Breast epithelium (tissue), 4 donors: ENCODE measurements at regions not wholly inside any gene's neighbourhood (a gene's known extent, or its start where the extent isn't known, plus 50 kb on each side); places are given as distances from the start of the nearest gene placed in this dataset.

Experiments
- DNase-seq, 2 donors: peaks; one replicate each; pipeline ENCODE4 v3.0.0-alpha.2; 2019; ENCODE audit warnings: low spot score in 2 of 2
- H3K27ac ChIP-seq, 2 donors: fragments of 200-600 bp; sonication (generic) in 1 of 2; one replicate each; pipeline ENCODE4 v1.5.1; 2016 to 2019; ENCODE audit warnings: mild to moderate bottlenecking in 1 of 2
- H3K27me3 ChIP-seq, 2 donors: fragments of 200-600 bp; sonication (generic) in 1 of 2; one replicate each; pipeline versions ENCODE4 v1.5.1 to v1.6.0; 2017 to 2019; ENCODE audit warnings: control low read depth in 1 of 2, mild to moderate bottlenecking in 1 of 2
- H3K36me3 ChIP-seq: fragments of 200-600 bp; one replicate; pipeline ENCODE4 v1.5.1; 2019
- H3K4me1 ChIP-seq, 2 donors: fragments of 200-600 bp; sonication (generic); one replicate each; pipeline ENCODE4 v1.5.1; 2016 to 2019; ENCODE audit warnings: control low read depth in 1 of 2
- H3K4me3 ChIP-seq, 3 donors: fragments of 200-600 bp; sonication (generic); 1 replicate in 2 of 3; 2 replicates in 1 of 3; pipeline ENCODE4 v1.5.1; 2016 to 2019; ENCODE audit warnings: mild to moderate bottlenecking in 3 of 3, moderate library complexity in 2 of 3
- H3K9me3 ChIP-seq, 2 donors: fragments of 200-600 bp; sonication (generic) in 1 of 2; one replicate each; pipeline ENCODE4 v1.5.1; 2016 to 2019; ENCODE audit warnings: control low read depth in 1 of 2
- POLR2A ChIP-seq: fragments of 450-650 bp; IDR thresholded peaks from one replicate; pipeline ENCODE4 v1.6.1; 2016; ENCODE audit warnings: antibody characterized with exemption, mild to moderate bottlenecking, moderate library complexity
- POLR2AphosphoS5 ChIP-seq, 3 donors: sonication (generic); formaldehyde crosslinking; IDR thresholded peaks; one replicate each; pipeline ENCODE4 v1.6.1; 2017; ENCODE audit warnings: antibody characterized with exemption in 3 of 3
- intact Hi-C: fragments of 100-400 bp; cut with DNase I; formaldehyde crosslinking; loops from one replicate; pipeline ENCODE4 v1.15.1; 2023; ENCODE audit warnings: low total_unique reads
- TF ChIP-seq, protein P1 (sequence below), 3 donors: fragments of 450-650 bp; IDR thresholded peaks; one replicate each; pipeline ENCODE4 v1.5.1; 2016 to 2017; ENCODE audit warnings: antibody characterized with exemption in 3 of 3, mild to moderate bottlenecking in 3 of 3, moderate library complexity in 3 of 3

DNA sequence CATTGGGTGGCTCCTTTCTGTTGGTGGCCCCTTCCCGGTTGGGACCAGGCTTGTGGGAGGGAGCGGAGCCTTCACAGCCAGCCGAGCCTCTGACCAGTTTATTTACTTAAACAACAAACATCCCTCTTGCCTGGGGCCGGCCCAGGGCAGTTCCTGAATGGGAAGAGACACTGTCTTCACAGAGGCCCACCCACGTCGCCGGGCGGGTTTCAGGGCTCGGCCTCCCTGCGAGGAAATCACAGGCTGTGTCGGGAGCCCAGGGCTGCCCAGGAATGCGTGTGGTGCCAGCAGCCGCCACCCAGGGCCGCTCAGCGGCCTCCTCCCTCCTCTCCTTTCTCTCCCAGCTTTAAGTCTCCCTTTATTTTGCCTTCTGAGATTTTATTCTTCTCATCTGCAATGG is 132.5 kb downstream of the HSD17B3 start:
- no peak overlapping the region for H3K27ac ChIP-seq
- H3K9me3 ChIP-seq = no peaks in the 10 kb centered on the region
- H3K27me3 ChIP-seq = peaks cover 0 to 4% of the 10 kb centered on the region in 2 donors
- H3K4me1 ChIP-seq = no peaks in the 10 kb centered on the region
- no peaks in the 10 kb centered on the region for H3K36me3 ChIP-seq
- H3K4me3 ChIP-seq = no peak overlapping the region
- no peak for TF ChIP-seq POLR2AphosphoS5 (IDR thresholded peaks at IDR 0.05)
- TF ChIP-seq, protein P1, sequence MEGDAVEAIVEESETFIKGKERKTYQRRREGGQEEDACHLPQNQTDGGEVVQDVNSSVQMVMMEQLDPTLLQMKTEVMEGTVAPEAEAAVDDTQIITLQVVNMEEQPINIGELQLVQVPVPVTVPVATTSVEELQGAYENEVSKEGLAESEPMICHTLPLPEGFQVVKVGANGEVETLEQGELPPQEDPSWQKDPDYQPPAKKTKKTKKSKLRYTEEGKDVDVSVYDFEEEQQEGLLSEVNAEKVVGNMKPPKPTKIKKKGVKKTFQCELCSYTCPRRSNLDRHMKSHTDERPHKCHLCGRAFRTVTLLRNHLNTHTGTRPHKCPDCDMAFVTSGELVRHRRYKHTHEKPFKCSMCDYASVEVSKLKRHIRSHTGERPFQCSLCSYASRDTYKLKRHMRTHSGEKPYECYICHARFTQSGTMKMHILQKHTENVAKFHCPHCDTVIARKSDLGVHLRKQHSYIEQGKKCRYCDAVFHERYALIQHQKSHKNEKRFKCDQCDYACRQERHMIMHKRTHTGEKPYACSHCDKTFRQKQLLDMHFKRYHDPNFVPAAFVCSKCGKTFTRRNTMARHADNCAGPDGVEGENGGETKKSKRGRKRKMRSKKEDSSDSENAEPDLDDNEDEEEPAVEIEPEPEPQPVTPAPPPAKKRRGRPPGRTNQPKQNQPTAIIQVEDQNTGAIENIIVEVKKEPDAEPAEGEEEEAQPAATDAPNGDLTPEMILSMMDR (IDR thresholded peaks at IDR 0.05) = no peak
- TF ChIP-seq POLR2A = no peak
- no peak for DNase-seq
- intact Hi-C loops = no loop called here

DNA sequence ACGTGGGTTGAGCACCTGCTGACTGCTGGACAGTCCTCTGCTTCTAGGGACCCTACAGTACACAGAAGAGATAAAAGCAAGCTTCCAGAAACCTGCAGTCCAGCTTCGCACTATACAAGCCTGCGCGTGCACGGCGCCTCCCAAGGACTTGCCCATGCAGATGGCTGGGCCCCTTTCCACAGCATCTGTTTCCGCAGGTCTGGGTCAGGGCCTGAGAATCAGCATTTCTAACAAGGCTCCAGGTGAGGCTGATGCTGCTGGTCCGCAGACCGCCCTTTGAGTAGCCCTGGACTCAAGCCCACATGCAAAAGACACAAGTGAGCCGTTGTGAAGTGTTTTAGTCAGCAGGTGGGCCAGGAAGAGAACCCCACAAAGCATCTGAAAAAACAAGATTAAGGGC is 133.1 kb downstream of the HSD17B3 start:
- Histone ChIP-seq H3K27ac (no peak overlapping the region), H3K27me3 (peaks cover 0 to 7% of the 10 kb centered on the region in 2 donors), H3K4me1 (no peaks in the 10 kb centered on the region), H3K9me3 (no peaks in the 10 kb centered on the region), H3K36me3 (no peaks in the 10 kb centered on the region), H3K4me3 (no peak overlapping the region)
- no peak for DNase-seq
- TF ChIP-seq POLR2AphosphoS5 (IDR thresholded peaks at IDR 0.05) = no peak
- no peak for TF ChIP-seq POLR2A
- TF ChIP-seq, protein P1 (IDR thresholded peaks at IDR 0.05) = no peak
- intact Hi-C loops = no loop called here

DNA sequence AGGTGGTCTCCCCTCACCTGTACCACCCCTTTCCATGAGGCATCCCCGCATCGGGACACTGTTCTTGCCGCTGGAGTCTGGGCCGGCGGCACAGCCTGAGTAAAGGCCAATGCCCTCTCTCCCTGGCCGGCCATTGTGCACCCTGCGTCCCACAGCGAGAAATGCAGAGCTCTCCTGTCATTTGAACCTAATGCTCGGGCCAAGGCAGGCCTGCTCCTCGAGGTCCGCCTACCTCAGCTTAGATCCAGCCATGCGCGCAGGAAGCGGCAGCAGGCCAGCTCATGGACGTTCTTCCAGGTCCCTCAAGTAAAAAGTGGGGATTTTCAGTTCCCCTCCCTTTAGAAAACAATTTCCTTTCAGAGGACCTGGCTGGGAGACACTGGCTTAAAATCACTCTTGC is 135.0 kb downstream of the HSD17B3 start:
- no peak overlapping the region for H3K27ac ChIP-seq
- H3K27me3 ChIP-seq = peaks cover 0 to 7% of the 10 kb centered on the region in 2 donors
- intact Hi-C loops = no loop called here
- no peaks in the 10 kb centered on the region for H3K4me1 ChIP-seq
- H3K4me3 ChIP-seq = no peak overlapping the region
- H3K36me3 ChIP-seq = no peaks in the 10 kb centered on the region
- TF ChIP-seq POLR2A (no peak), POLR2AphosphoS5 (IDR thresholded peaks at IDR 0.05) (no peak)
- TF ChIP-seq, protein P1 (IDR thresholded peaks at IDR 0.05) = no peak
- DNase-seq = no peak
- H3K9me3 ChIP-seq = no peaks in the 10 kb centered on the region

DNA sequence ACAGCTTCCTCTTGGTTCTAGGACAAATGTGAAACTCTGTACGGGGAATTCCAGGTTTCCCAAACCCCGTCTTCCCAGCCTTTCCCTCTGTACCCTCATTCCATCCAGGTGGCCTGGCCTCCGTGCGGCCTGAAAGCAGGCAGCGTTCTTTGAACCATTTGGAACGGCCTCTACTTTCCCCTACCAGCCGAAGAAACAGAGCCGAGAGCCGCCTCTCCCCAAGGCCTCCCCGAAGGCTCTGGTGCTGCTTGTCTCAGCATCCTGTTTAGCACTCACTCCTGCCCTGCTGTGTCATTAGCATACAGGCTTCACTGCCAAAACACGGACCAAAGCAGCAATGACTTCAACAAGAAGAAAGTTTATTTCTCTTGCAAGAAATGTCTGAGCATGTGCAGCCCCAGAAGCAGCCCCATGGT is 137.7 kb downstream of the HSD17B3 start:
- intact Hi-C loops = no loop called here
- DNase-seq = no peak

DNA sequence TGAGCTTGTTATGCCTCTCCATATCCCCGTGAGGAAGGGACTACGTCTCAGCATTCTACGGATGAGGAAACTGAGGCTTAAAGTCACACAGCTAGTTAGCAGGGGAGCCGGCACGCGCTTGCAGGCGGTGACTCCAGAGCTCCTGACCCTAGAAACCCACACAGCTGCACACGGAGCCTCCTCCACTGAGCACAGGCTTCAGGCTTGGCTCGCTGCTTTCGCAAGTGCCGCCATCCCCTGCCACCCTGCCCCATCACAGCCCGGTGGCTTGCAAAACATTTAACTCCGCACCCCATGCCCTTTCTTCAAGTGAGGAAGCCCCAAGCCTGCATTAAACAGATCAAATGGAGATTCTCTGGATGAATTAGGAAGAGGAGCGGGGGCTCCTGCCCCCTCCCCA is 138.3 kb downstream of the HSD17B3 start:
- intact Hi-C loops = no loop called here
- Histone ChIP-seq H3K27ac (no peak overlapping the region), H3K4me1 (peaks cover 0 to 4% of the 10 kb centered on the region in 2 donors), H3K9me3 (peaks cover 0 to 6% of the 10 kb centered on the region in 2 donors), H3K27me3 (peaks cover 0 to 7% of the 10 kb centered on the region in 2 donors), H3K4me3 (no peak overlapping the region), H3K36me3 (no peaks in the 10 kb centered on the region)
- TF ChIP-seq POLR2AphosphoS5 (IDR thresholded peaks at IDR 0.05) (no peak), POLR2A (no peak)
- TF ChIP-seq, protein P1 (IDR thresholded peaks at IDR 0.05) = no peak
- no peak for DNase-seq

More for the DNA sequence above, 137.7 kb downstream of the HSD17B3 start:
- no peaks in the 10 kb centered on the region for H3K36me3 ChIP-seq
- no peak overlapping the region for H3K4me3 ChIP-seq
- H3K27me3 ChIP-seq = peaks cover 0 to 7% of the 10 kb centered on the region in 2 donors
- TF ChIP-seq POLR2AphosphoS5 (IDR thresholded peaks at IDR 0.05) (no peak), POLR2A (no peak)
- TF ChIP-seq, protein P1 (IDR thresholded peaks at IDR 0.05) = no peak
- no peak overlapping the region for H3K27ac ChIP-seq
- H3K9me3 ChIP-seq = peaks cover 0 to 6% of the 10 kb centered on the region in 2 donors
- peaks cover 0 to under 1% of the 10 kb centered on the region in 2 donors for H3K4me1 ChIP-seq
